KG1 (cell line): ENCODE measurements at regions not wholly inside any gene's neighbourhood (a gene's known extent, or its start where the extent isn't known, plus 50 kb on each side); places are given as distances from the start of the nearest gene placed in this dataset.

Source experiments
- DNase-seq: peaks from one replicate; lab custom pipeline; 2025; lab: John Stamatoyannopoulos, UW

- no peak for DNase-seq
These were observed 547.0 kb downstream of the ARAP2 start for GRCh38 chr4:35697210-35697736.

- no peak for DNase-seq
These were observed 543.7 kb downstream of the ARAP2 start for GRCh38 chr4:35700663-35701062.

- no peak for DNase-seq
These were observed 535.2 kb downstream of the ARAP2 start for GRCh38 chr4:35709080-35709479.

GRCh38 chr4:35710343-35710742, 534.0 kb downstream of the ARAP2 start:
- DNase-seq: no peak

GRCh38 chr4:35711127-35711526, 533.2 kb downstream of the ARAP2 start:
- no peak for DNase-seq

GRCh38 chr4:35723973-35724372, 520.3 kb downstream of the ARAP2 start:
- DNase-seq: no peak

GRCh38 chr4:35725131-35725530, 519.2 kb downstream of the ARAP2 start:
- no peak for DNase-seq

GRCh38 chr4:35730414-35730813, 513.9 kb downstream of the ARAP2 start:
- DNase-seq: no peak

- DNase-seq: no peak
These were observed 509.8 kb downstream of the ARAP2 start for GRCh38 chr4:35734381-35735098.

GRCh38 chr4:35739308-35739707, 505.0 kb downstream of the ARAP2 start:
- no peak for DNase-seq

GRCh38 chr4:35754047-35754446, 490.3 kb downstream of the ARAP2 start:
- no peak for DNase-seq

- no peak for DNase-seq
These were observed 486.5 kb downstream of the ARAP2 start for GRCh38 chr4:35757836-35758235.

- no peak for DNase-seq
These were observed 483.5 kb downstream of the ARAP2 start for GRCh38 chr4:35760807-35761206.

GRCh38 chr4:35771571-35771970, 472.7 kb downstream of the ARAP2 start:
- no peak for DNase-seq

- DNase-seq: no peak
These were observed 472.0 kb downstream of the ARAP2 start for GRCh38 chr4:35772291-35772690.

- no peak for DNase-seq
These were observed 454.3 kb downstream of the ARAP2 start for GRCh38 chr4:35789899-35790574.

GRCh38 chr4:35793045-35793722, 451.1 kb downstream of the ARAP2 start:
- DNase-seq: no peak

- DNase-seq: no peak
These were observed 450.5 kb downstream of the ARAP2 start for GRCh38 chr4:35793766-35794165.

- no peak for DNase-seq
These were observed 443.6 kb downstream of the ARAP2 start for GRCh38 chr4:35800669-35801068.

- DNase-seq: no peak
These were observed 441.7 kb downstream of the ARAP2 start for GRCh38 chr4:35802644-35803043.

GRCh38 chr4:35818520-35818919, 425.8 kb downstream of the ARAP2 start:
- DNase-seq: no peak

GRCh38 chr4:35820003-35820402, 424.3 kb downstream of the ARAP2 start:
- no peak for DNase-seq

- DNase-seq: no peak
These were observed 420.1 kb downstream of the ARAP2 start for GRCh38 chr4:35824231-35824630.
